ENCODE measurements at regions not wholly inside any gene's neighbourhood (a gene's known extent, or its start where the extent isn't known, plus 50 kb on each side); places are given as distances from the start of the nearest gene placed in this dataset.
A peak's percentile ranks its signal among the peaks of the same experiment; 100 is the strongest.

DNA sequence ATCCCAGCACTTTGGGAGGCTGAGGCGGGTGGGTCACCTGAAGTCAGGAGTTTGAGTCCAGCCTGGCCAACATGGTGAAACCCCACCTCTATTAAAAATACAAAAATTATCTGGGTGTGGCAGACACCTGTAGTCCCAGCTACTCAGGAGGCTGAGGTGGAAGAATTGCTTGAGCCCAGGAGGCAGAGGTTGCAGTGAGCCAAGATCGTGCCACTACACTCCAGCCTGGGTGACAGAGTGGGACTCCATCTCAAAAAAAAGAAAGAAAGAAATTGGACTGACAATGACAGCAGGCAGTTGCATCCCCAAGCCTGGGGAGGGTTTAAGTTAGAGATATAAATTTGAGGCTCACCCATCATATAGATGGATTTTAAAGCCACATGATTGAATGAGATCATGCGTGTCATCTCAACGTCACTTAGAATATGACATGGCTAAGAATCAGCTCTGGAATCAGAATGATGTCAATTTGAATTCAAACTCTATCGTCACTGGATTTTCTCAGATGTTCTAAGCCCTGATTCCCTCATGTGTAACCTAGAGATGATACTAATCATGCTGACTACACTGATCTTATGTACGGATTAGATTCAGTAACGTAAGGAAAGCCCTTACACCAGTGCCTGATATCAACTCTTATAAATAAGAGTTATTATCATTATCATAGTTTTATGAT lies 534.0 kb upstream of the JARID2 start:
- no peaks in the 10 kb centered on the region for H3K36me3 ChIP-seq (ENCODE audit: control insufficient read depth in 2 of 3, insufficient read depth in 3 of 3, low read length in 3 of 3)
- H3K4me1 Mint-ChIP-seq = peaks cover 8 to 22% (median 10%) of the 10 kb centered on the region in 7 donors
- H3K36me3 Mint-ChIP-seq = peaks cover 0 to 11% (median 0%) of the 10 kb centered on the region in 5 donors
- no peak overlapping the region for H3K27ac ChIP-seq (ENCODE audit: low read depth, low read length)
- ChIA-PET CTCF (interaction anchor here (1.5 kb wide), 1 partner anchor 501 kb away, joined by 4 read pairs; no protein-coding TSS in a partner anchor), POLR2A (no interaction called here)
- peak; percentile 20 for ATAC-seq
- H3K4me3 ChIP-seq (ENCODE audit: low read length) = no peak overlapping the region
- H3K27ac Mint-ChIP-seq = peak overlapping the region in 1 of 9 donors; percentile 7
- H3K9me3 ChIP-seq (ENCODE audit: control insufficient read depth in 2 of 3, low read length in 3 of 3) = peaks cover 0 to 4% (median 0%) of the 10 kb centered on the region in 3 experiments
- H3K27me3 Mint-ChIP-seq = peaks cover 0 to 4% (median 0%) of the 10 kb centered on the region in 5 donors
- no peaks in the 10 kb centered on the region for H3K27me3 ChIP-seq (ENCODE audit: control insufficient read depth in 2 of 2, insufficient read depth in 2 of 2, low read length in 2 of 2)
- no peak overlapping the region for H3K4me3 Mint-ChIP-seq
- intact Hi-C loops (cut with micrococcal nuclease) = loop anchor here in 1 of 2 donors (1.0 to 5.0 kb wide), 2 partner anchors 260 to 501 kb away; no protein-coding TSS in a partner anchor
- H3K4me1 ChIP-seq (ENCODE audit: control insufficient read depth in 2 of 2, insufficient read depth in 2 of 2, low read length in 2 of 2) = peaks cover 0 to 3% of the 10 kb centered on the region in 2 donors
- DNase-seq = no peak
- H3K9me3 Mint-ChIP-seq = peaks cover 0 to 6% (median 0%) of the 10 kb centered on the region in 11 donors

DNA sequence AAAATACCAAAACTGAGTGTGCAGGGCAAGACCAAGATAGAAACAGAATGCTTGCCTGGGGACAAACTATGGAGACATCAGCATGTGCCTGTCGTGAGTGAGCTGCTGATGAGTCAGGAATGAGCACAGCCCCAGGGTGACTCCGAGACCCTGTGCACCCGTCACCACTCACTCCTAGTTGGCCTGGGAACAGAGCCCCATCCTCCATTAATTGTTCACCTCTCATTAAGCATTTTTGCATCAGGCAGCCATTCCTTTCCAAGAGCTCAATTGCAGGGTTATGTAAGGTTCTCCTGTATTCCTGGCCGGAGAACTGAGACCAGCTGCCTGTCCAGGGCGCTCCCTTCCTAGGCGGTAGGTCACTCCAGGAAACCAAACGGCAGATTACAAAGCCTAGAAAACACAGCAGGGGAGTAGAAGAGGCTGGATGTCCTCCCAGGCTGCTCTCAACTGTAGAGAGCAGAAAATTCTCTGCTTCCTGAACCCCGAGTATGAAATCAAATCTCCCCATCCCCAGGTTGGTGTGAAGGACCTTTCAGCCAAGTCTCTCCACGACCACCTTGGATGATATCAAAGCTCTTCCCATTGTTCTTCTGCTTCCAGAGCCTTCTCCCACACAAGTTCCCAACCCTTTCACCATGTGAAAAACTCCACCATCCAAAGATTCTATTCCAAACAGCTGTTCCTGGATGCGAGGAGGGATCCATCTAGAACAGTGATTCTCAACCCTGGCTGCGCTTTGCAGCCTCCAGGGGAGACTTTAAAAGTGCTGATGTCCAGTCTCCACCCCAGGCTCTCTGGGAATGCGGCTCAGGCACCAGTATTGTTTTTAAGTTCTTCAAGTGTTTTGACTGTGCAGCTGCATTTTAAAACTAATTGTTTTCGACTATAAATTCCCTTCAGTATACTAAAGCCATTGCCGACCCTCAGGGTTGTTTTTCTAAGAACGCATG lies 532.6 kb upstream of the JARID2 start:
- intact Hi-C loops (cut with micrococcal nuclease) = loop anchor here in 1 of 2 donors (5.0 kb wide), 1 partner anchor 261 kb away; no protein-coding TSS in a partner anchor
- Mint-ChIP-seq H3K4me1 (peaks cover 18 to 33% (median 20%) of the 10 kb centered on the region in 7 donors), H3K4me3 (no peak overlapping the region), H3K27me3 (peaks cover 0 to 4% (median 0%) of the 10 kb centered on the region in 5 donors), H3K36me3 (peaks cover 0 to 11% (median 0%) of the 10 kb centered on the region in 5 donors), H3K9me3 (peaks cover 0 to 11% (median 1%) of the 10 kb centered on the region in 11 donors), H3K27ac (no peak overlapping the region)
- Histone ChIP-seq H3K4me3 (ENCODE audit: low read length) (no peak overlapping the region), H3K4me1 (ENCODE audit: control insufficient read depth in 2 of 2, insufficient read depth in 2 of 2, low read length in 2 of 2) (peaks cover 0 to 15% of the 10 kb centered on the region in 2 donors), H3K36me3 (ENCODE audit: control insufficient read depth in 2 of 3, insufficient read depth in 3 of 3, low read length in 3 of 3) (no peaks in the 10 kb centered on the region), H3K9me3 (ENCODE audit: control insufficient read depth in 2 of 3, low read length in 3 of 3) (peaks cover 0 to 4% (median 0%) of the 10 kb centered on the region in 3 experiments), H3K27ac (ENCODE audit: low read depth, low read length) (no peak overlapping the region), H3K27me3 (ENCODE audit: control insufficient read depth in 2 of 2, insufficient read depth in 2 of 2, low read length in 2 of 2) (no peaks in the 10 kb centered on the region)
- DNase-seq = no peak
- ChIA-PET POLR2A (interaction anchor here (0.7 kb wide), 1 partner anchor 15 kb away, joined by 4 read pairs; no protein-coding TSS in a partner anchor), CTCF (no interaction called here)
- ATAC-seq = peak; percentile 21

DNA sequence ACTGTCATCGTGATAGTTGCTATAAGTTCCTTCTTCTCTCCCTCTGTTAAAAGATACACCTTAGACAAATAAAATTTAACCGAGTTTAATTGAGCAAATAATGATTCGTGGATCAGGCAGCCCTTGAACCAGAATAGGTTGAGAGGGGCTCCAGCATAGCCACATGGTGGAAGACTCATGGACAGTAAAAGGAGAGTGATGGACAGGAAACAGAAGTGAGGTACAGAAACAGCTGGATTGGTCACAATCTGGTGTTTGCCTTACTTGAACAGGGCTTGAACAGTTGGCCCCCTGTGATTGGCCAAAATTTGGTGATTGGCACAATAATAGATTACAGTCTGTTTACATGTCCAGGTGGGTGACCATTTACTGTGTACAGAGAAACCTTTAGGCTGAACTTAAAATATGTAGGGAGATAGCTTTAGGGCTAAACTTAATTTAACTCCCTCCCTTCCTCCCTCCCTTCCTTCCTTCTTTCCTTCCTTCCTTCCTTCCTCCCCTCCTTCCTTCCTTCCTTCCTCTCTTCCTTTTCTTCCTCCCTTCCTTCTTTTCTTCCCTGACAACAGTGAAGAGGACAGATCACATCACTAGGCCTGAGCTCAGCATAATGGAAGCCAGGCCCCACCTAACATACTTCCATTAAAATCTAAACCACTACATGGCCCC lies 531.8 kb upstream of the JARID2 start:
- H3K27ac Mint-ChIP-seq = no peak overlapping the region
- H3K36me3 Mint-ChIP-seq = peaks cover 0 to 11% (median 0%) of the 10 kb centered on the region in 5 donors
- ChIA-PET CTCF (no interaction called here), POLR2A (no interaction called here)
- Histone ChIP-seq H3K36me3 (ENCODE audit: control insufficient read depth in 2 of 3, insufficient read depth in 3 of 3, low read length in 3 of 3) (no peaks in the 10 kb centered on the region), H3K27me3 (ENCODE audit: control insufficient read depth in 2 of 2, insufficient read depth in 2 of 2, low read length in 2 of 2) (no peaks in the 10 kb centered on the region), H3K4me3 (ENCODE audit: low read length) (no peak overlapping the region), H3K4me1 (ENCODE audit: control insufficient read depth in 2 of 2, insufficient read depth in 2 of 2, low read length in 2 of 2) (peaks cover 0 to 15% of the 10 kb centered on the region in 2 donors), H3K9me3 (ENCODE audit: control insufficient read depth in 2 of 3, low read length in 3 of 3) (peaks cover 0 to 4% (median 0%) of the 10 kb centered on the region in 3 experiments), H3K27ac (ENCODE audit: low read depth, low read length) (no peak overlapping the region)
- H3K4me1 Mint-ChIP-seq = peaks cover 18 to 34% (median 20%) of the 10 kb centered on the region in 7 donors
- no peak for ATAC-seq
- no peak for DNase-seq
- peaks cover 0 to 4% (median 0%) of the 10 kb centered on the region in 5 donors for H3K27me3 Mint-ChIP-seq
- intact Hi-C loops (cut with micrococcal nuclease) = loop anchor here in 1 of 2 donors (5.0 kb wide), 1 partner anchor 262 kb away; no protein-coding TSS in a partner anchor
- no peak overlapping the region for H3K4me3 Mint-ChIP-seq
- peaks cover 0 to 11% (median 1%) of the 10 kb centered on the region in 11 donors for H3K9me3 Mint-ChIP-seq

DNA sequence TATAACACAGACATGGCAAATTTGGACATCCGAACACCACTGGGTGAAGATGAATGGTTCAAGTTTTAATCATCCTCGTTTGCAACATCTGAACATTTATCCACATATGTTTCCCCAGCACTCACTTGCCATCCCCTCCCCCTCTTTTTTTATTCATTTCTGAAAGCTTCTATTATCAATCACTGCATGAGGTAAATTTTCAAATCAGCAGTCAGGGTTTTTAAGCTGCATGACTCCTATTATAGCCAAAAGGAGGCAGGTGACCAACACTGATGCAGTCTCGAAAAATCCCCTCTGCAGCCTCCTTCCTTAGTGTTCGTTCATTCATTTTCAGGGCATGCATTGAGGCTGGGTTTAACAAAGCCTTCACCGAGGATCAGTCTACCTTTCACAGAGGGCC lies 530.8 kb upstream of the JARID2 start:
- H3K4me1 ChIP-seq (ENCODE audit: control insufficient read depth in 2 of 2, insufficient read depth in 2 of 2, low read length in 2 of 2) = peaks cover 0 to 15% of the 10 kb centered on the region in 2 donors
- H3K27ac Mint-ChIP-seq = no peak overlapping the region
- H3K27me3 Mint-ChIP-seq = peaks cover 0 to 4% (median 0%) of the 10 kb centered on the region in 5 donors
- DNase-seq = no peak
- no peak overlapping the region for H3K4me3 Mint-ChIP-seq
- intact Hi-C loops (cut with micrococcal nuclease) = no loop called here
- ChIA-PET CTCF (no interaction called here), POLR2A (no interaction called here)
- H3K9me3 Mint-ChIP-seq = peaks cover 0 to 11% (median 1%) of the 10 kb centered on the region in 11 donors
- no peaks in the 10 kb centered on the region for H3K27me3 ChIP-seq (ENCODE audit: control insufficient read depth in 2 of 2, insufficient read depth in 2 of 2, low read length in 2 of 2)
- no peak overlapping the region for H3K4me3 ChIP-seq (ENCODE audit: low read length)
- H3K36me3 Mint-ChIP-seq = peaks cover 0 to 9% (median 0%) of the 10 kb centered on the region in 5 donors
- H3K9me3 ChIP-seq (ENCODE audit: control insufficient read depth in 2 of 3, low read length in 3 of 3) = peaks cover 0 to 4% (median 0%) of the 10 kb centered on the region in 3 experiments
- ATAC-seq = no peak
- H3K4me1 Mint-ChIP-seq = peaks cover 18 to 41% (median 22%) of the 10 kb centered on the region in 7 donors
- no peak overlapping the region for H3K27ac ChIP-seq (ENCODE audit: low read depth, low read length)
- H3K36me3 ChIP-seq (ENCODE audit: control insufficient read depth in 2 of 3, insufficient read depth in 3 of 3, low read length in 3 of 3) = no peaks in the 10 kb centered on the region

DNA sequence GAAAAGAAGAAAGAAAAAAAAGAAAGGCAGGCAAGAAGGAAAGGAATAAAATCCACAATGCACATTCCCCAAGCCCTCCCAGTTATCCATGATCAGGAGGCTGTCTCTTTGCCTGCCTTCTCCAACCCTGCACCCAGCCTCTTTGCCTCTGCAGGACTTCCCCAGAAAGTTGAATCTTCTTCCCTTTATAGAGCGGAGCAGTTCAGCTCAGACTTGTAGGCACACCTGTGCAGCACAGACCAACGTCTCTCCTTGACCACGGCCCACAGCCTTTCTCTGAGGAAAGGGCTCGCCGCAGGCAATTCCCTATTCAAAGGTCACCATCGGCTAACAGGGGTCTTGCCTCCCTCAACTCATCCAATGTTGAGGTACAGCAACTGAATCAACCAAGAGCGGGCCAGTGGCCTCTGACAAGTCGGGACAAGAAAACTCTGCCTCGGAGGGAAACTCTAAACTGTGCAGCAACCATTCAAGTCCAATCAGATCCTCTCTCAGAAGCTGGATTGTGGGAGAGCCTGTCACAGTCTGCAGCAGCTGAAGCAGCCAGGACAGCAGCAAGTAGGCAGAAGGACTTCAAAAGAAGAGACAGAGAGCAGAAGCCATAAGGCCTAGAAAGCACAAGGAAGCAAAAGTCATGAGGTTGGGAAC lies 529.2 kb upstream of the JARID2 start:
- Histone ChIP-seq H3K4me3 (ENCODE audit: low read length) (no peak overlapping the region), H3K4me1 (ENCODE audit: control insufficient read depth in 2 of 2, insufficient read depth in 2 of 2, low read length in 2 of 2) (peaks cover 0 to 15% of the 10 kb centered on the region in 2 donors), H3K36me3 (ENCODE audit: control insufficient read depth in 2 of 3, insufficient read depth in 3 of 3, low read length in 3 of 3) (no peaks in the 10 kb centered on the region), H3K27me3 (ENCODE audit: control insufficient read depth in 2 of 2, insufficient read depth in 2 of 2, low read length in 2 of 2) (no peaks in the 10 kb centered on the region), H3K27ac (ENCODE audit: low read depth, low read length) (no peak overlapping the region), H3K9me3 (ENCODE audit: control insufficient read depth in 2 of 3, low read length in 3 of 3) (no peaks in the 10 kb centered on the region)
- ChIA-PET POLR2A (interaction anchor here (1.1 kb wide), 1 partner anchor 17 kb away, joined by 3 read pairs; no protein-coding TSS in a partner anchor), CTCF (no interaction called here)
- DNase-seq (no peak), ATAC-seq (no peak)
- Mint-ChIP-seq H3K4me1 (peaks cover 16 to 42% (median 27%) of the 10 kb centered on the region in 7 donors), H3K9me3 (peaks cover 0 to 8% (median 0%) of the 10 kb centered on the region in 11 donors), H3K27me3 (peaks cover 0 to 4% (median 0%) of the 10 kb centered on the region in 5 donors), H3K27ac (peak overlapping the region in 4 of 9 donors; percentile 5 to 69 (median 52)), H3K4me3 (peak overlapping the region in 2 of 10 donors; percentile 20 to 56), H3K36me3 (peaks cover 0 to 9% (median 0%) of the 10 kb centered on the region in 5 donors)
- intact Hi-C loops (cut with micrococcal nuclease) = no loop called here

Data from naive thymus-derived CD4-positive, alpha-beta T cell (primary cell).